ENCODE measurements at regions not wholly inside any gene's neighbourhood (a gene's known extent, or its start where the extent isn't known, plus 50 kb on each side); places are given as distances from the start of the nearest gene placed in this dataset.
"Not testable (repeated sequence)": the region's sequence is repeated elsewhere in the genome, so short reads cannot be mapped to it uniquely, and the experiment has no call there.

DNA sequence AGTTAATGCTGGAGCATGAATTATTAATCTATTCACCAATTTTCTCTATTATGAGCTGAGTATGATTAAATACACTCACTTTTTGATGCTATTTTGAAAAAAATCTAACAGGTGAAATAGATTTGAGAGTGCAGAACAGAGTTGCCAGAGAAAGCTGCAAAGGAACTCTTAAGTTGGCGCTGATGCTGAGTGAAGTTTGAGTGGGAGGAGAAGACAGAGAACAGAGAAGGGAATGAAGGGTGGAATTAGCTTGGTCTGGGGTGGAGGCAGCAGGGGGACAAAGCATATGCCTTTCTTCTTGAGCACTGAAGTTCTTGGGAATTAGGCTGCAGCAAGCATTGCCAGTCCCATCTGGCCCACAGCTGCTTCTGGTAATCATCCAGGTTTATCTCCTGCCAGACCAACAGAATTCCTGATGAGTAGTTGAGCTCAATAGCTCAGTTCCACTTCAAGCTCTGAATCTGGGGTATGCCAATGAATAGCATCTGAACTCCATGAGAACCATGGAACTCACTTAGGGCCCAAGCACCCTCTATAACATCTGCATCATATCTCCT, 290.1 kb downstream of the HINT1 start:
- no peak for DNase-seq (ENCODE audit: low read depth, low spot score)
- Histone ChIP-seq H3K4me3 (ENCODE audit: insufficient read length, low read depth) (no peak overlapping the region), H3K4me1 (ENCODE audit: insufficient read depth, insufficient read length) (no peaks in the 10 kb centered on the region), H3K36me3 (ENCODE audit: insufficient read depth, insufficient read length, low read length) (no peaks in the 10 kb centered on the region), H3K9ac (ENCODE audit: insufficient read length, low read depth) (no peak overlapping the region), H3K27me3 (ENCODE audit: insufficient read depth, insufficient read length) (no peaks in the 10 kb centered on the region), H3K9me3 (ENCODE audit: insufficient read depth, low read length) (no peaks in the 10 kb centered on the region; the same call in 1 of the 2 replicates)
- no peak for TF ChIP-seq ZNF274 (IDR thresholded peaks at IDR 0.05; ENCODE audit: low read depth, low read length)
- TF ChIP-seq SUZ12 (IDR thresholded peaks at IDR 0.05; ENCODE audit: extremely low read depth, insufficient read depth, insufficient read length) = no peak
- no peak for TF ChIP-seq YY1 (IDR thresholded peaks at IDR 0.05; ENCODE audit: insufficient read depth, insufficient read length)

DNA sequence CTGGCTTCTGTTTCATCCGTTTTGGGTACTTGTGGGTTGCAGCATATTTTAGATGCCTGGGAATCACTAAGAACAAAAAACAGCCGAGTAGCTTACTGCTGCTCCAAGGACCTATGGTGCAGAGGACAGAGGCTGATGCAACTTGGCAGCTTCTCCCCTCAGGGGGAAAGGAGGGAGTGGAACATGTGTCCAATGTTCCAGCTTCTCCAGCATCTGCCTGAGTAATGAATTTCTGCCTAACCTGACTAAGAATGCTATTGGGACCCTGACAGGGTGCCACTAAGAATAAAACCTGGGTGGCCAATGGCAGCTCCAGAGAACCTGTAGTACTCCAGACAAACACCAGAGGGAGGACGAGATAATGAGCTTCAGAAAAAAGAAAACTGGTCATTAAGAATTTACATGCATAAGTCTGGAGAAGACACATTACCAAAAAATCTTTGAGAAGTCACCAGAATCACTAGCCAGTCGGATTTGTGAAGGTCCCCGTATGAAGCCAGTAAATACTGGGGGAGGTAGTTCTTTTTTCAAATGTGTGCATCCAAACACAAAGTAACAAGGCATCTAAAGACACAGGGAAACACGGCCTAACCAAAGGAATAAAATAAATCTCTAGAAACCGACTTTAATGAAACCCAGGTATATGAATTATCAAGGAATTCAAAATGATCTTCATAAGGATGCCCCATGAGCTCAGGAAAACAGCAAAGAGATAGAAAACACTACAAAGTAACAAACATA, 293.5 kb downstream of the HINT1 start:
- no peak for TF ChIP-seq ZNF274 (IDR thresholded peaks at IDR 0.05; ENCODE audit: low read depth, low read length)
- TF ChIP-seq YY1 (IDR thresholded peaks at IDR 0.05; ENCODE audit: insufficient read depth, insufficient read length) = no peak
- no peak for TF ChIP-seq SUZ12 (IDR thresholded peaks at IDR 0.05; ENCODE audit: extremely low read depth, insufficient read depth, insufficient read length)
- Histone ChIP-seq H3K4me3 (ENCODE audit: insufficient read length, low read depth) (no peak overlapping the region), H3K9me3 (ENCODE audit: insufficient read depth, low read length) (no peaks in the 10 kb centered on the region), H3K36me3 (ENCODE audit: insufficient read depth, insufficient read length, low read length) (no peaks in the 10 kb centered on the region), H3K27me3 (ENCODE audit: insufficient read depth, insufficient read length) (no peaks in the 10 kb centered on the region), H3K9ac (ENCODE audit: insufficient read length, low read depth) (no peak overlapping the region), H3K4me1 (ENCODE audit: insufficient read depth, insufficient read length) (no peaks in the 10 kb centered on the region)
- peak; percentile 0 for DNase-seq (ENCODE audit: low read depth, low spot score)

DNA sequence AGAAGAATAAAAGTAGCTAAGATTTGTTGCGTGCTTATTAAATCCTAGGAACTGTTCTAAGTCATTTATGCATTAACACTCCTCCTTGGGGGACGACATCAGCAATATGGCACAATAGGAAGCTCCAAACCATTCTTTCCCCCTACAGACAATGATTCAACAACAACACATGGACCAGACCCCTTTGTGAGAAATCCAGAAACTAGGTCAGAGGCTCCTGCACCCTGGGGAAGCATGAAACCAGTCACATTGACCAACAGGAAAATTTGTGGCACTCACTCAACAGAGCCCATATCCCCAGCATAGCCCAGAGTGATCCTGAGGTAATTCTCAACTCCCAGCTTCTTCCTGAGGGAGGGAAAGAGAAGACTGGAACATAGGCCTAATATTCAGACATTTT, 294.4 kb downstream of the HINT1 start:
- Histone ChIP-seq H3K9me3 (ENCODE audit: insufficient read depth, low read length) (no peaks in the 10 kb centered on the region), H3K27me3 (ENCODE audit: insufficient read depth, insufficient read length) (no peaks in the 10 kb centered on the region), H3K9ac (ENCODE audit: insufficient read length, low read depth) (no peak overlapping the region), H3K4me1 (ENCODE audit: insufficient read depth, insufficient read length) (no peaks in the 10 kb centered on the region), H3K4me3 (ENCODE audit: insufficient read length, low read depth) (no peak overlapping the region), H3K36me3 (ENCODE audit: insufficient read depth, insufficient read length, low read length) (no peaks in the 10 kb centered on the region)
- TF ChIP-seq ZNF274 (IDR thresholded peaks at IDR 0.05; ENCODE audit: low read depth, low read length) (no peak), YY1 (IDR thresholded peaks at IDR 0.05; ENCODE audit: insufficient read depth, insufficient read length) (no peak), SUZ12 (IDR thresholded peaks at IDR 0.05; ENCODE audit: extremely low read depth, insufficient read depth, insufficient read length) (no peak)
- DNase-seq (ENCODE audit: low read depth, low spot score) = no peak

DNA sequence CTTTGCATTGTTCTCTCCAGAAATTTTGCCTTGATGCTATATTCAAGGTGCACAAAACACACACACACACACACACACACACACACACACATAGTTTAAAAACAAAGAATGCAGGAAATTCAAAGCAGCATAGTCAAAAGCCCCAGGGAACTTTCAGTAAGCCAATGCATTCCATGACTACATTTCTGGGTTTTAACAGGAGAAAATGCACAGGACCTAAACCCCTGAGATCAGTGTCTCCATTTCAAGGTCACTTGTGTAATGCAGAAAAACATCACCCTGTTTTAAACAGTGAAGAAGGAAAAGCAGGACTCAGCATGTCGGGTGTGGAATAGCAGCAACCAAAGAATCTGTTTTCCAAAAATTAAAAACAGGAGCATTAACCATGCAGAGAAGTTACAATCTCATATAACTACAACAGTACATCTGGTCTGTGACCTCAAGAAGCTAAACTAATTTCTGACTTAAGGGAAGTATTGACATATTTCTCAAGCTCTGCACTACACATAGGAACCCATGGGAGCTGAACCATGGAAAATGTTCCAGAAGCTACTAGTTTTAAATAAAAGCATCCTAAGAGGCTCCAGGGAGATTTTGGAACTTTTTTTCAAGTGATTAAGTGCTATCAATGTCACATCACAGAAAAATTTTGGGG, 296.7 kb downstream of the HINT1 start:
- Histone ChIP-seq H3K27me3 (ENCODE audit: insufficient read depth, insufficient read length) (no peaks in the 10 kb centered on the region), H3K4me1 (ENCODE audit: insufficient read depth, insufficient read length) (no peaks in the 10 kb centered on the region), H3K9ac (ENCODE audit: insufficient read length, low read depth) (no peak overlapping the region), H3K36me3 (ENCODE audit: insufficient read depth, insufficient read length, low read length) (no peaks in the 10 kb centered on the region), H3K4me3 (ENCODE audit: insufficient read length, low read depth) (no peak overlapping the region), H3K9me3 (ENCODE audit: insufficient read depth, low read length) (peaks cover 7% of the 10 kb centered on the region; the same call in 1 of the 2 replicates)
- no peak for TF ChIP-seq ZNF274 (IDR thresholded peaks at IDR 0.05; ENCODE audit: low read depth, low read length)
- no peak for TF ChIP-seq YY1 (IDR thresholded peaks at IDR 0.05; ENCODE audit: insufficient read depth, insufficient read length)
- no peak for TF ChIP-seq SUZ12 (IDR thresholded peaks at IDR 0.05; ENCODE audit: extremely low read depth, insufficient read depth, insufficient read length)
- no peak for DNase-seq (ENCODE audit: low read depth, low spot score)

DNA sequence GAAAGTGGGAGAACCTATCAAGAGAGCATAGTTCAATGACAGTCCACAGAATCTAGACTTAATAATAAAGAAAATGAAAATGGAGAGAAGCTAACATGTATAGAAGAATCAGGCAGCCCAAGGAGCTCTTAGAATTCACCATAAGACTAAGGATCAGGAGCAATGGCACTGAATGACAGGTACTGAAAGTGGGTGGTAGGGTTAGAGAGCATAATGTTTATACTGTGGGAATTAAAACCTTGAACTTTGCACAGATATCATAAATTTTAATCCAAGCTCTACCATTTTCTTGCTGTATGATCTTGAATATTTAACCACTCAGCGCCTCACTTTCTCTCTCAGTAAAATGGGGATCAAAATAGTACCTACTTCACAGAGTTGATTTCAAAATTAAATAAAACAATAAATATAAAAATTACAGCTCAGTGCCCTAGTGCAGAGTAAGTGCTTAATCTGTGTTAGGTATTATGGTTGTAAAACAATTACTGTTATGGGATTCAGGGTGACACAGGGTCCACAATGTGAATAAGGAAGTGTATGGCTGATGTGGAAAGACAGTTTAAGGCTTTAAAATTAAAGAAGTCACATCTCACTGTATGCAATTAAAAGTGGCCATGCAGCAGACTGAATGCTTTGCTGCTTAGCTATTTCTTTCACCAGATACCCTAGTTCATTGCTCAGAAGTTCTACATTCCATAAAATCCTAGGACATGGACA, 319.8 kb downstream of the HINT1 start:
- TF ChIP-seq SUZ12 (IDR thresholded peaks at IDR 0.05; ENCODE audit: extremely low read depth, insufficient read depth, insufficient read length) (no peak), YY1 (IDR thresholded peaks at IDR 0.05; ENCODE audit: insufficient read depth, insufficient read length) (no peak), ZNF274 (IDR thresholded peaks at IDR 0.05; ENCODE audit: low read depth, low read length) (no peak)
- Histone ChIP-seq H3K9me3 (ENCODE audit: insufficient read depth, low read length) (no peaks in the 10 kb centered on the region), H3K27me3 (ENCODE audit: insufficient read depth, insufficient read length) (no peaks in the 10 kb centered on the region), H3K4me3 (ENCODE audit: insufficient read length, low read depth) (no peak overlapping the region), H3K9ac (ENCODE audit: insufficient read length, low read depth) (no peak overlapping the region), H3K4me1 (ENCODE audit: insufficient read depth, insufficient read length) (no peaks in the 10 kb centered on the region), H3K36me3 (ENCODE audit: insufficient read depth, insufficient read length, low read length) (no peaks in the 10 kb centered on the region)
- DNase-seq (ENCODE audit: low read depth, low spot score) = no peak

DNA sequence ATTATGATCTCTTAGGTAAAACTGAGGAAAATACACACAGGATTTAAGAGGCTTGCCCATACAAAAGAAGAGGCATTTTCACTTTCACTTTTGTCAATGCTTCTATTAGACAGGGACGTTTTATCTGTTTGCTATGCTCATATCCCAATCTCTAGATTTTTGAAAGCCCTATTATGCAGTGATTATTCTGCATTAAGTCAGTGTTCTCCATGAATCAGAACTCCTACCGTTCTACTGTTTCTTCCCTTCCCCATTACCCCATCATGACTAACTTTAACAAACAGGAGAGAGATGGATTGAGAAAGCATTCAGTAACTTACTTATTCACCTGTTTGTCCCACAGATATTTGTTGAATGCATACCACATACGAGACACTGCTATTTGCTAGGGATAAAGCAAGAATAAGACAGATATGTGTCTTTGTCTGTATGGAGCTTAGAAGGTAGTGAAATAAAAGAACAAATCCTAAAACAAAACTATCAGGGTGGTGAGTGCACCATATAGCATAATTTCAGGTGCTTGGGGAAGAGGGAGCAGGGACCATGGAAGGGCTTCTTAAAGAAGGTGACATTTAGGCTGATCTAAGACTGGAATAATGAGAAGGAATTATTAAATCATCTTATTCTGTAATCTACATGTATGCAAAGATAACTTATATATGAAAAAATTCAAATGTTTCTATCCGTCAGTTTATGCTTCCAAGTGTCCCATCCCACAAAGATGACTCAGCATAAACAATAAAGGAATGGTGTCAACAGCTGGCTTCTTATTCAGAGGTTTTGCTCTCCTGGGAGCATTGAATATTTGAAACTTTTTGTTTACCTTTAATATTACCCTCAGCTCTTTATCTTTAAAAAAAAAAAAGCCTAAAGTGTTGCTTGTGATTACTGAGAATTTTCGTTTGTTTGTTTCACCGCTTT, 328.1 kb downstream of the HINT1 start:
- no peaks in the 10 kb centered on the region for H3K4me1 ChIP-seq (ENCODE audit: insufficient read depth, insufficient read length)
- H3K9me3 ChIP-seq (ENCODE audit: insufficient read depth, low read length) = no peaks in the 10 kb centered on the region
- no peaks in the 10 kb centered on the region for H3K36me3 ChIP-seq (ENCODE audit: insufficient read depth, insufficient read length, low read length)
- TF ChIP-seq ZNF274 (IDR thresholded peaks at IDR 0.05; ENCODE audit: low read depth, low read length) (no peak), YY1 (IDR thresholded peaks at IDR 0.05; ENCODE audit: insufficient read depth, insufficient read length) (no peak), SUZ12 (IDR thresholded peaks at IDR 0.05; ENCODE audit: extremely low read depth, insufficient read depth, insufficient read length) (no peak)
- no peak overlapping the region for H3K9ac ChIP-seq (ENCODE audit: insufficient read length, low read depth)
- no peaks in the 10 kb centered on the region for H3K27me3 ChIP-seq (ENCODE audit: insufficient read depth, insufficient read length)
- H3K4me3 ChIP-seq (ENCODE audit: insufficient read length, low read depth) = no peak overlapping the region
- DNase-seq (ENCODE audit: low read depth, low spot score) = no peak

DNA sequence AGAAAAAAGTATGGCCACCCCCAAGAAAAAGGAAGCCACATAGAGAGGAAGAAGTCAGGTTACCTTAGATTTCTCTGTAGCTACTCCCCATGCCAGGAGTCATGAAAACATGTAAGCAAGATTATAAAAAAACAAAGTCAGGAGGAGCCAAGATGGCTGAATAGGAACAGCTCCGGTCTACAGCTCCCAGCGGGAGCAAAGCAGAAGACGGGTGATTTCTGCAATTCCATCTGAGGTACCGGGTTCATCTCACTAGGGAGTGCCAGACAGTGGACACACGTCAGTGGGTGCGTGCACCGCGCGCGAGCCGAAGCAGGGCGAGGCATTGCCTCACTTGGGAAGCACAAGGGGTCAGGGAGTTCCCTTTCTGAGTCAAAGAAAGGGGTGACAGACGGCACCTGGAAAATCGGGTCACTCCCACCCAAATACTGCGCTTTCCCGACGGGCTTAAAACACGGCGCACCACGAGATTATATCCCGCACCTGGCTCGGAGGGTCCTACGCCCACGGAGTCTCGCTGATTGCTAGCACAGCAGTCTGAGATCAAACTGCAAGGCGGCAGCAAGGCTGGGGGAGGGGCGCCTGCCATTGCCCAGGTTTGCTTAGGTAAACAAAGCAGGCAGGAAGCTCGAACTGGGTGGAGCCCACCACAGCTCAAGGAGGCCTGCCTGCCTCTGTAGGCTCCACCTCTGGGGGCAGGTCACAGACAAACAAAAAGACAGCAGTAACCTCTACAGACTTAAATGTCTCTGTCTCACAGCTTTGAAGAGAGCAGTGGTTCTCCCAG, 347.3 kb downstream of the HINT1 start:
- not testable (repeated sequence) for H3K4me1 ChIP-seq (ENCODE audit: insufficient read depth, insufficient read length); DNase-seq (ENCODE audit: low read depth, low spot score); H3K27me3 ChIP-seq (ENCODE audit: insufficient read depth, insufficient read length); H3K9ac ChIP-seq (ENCODE audit: insufficient read length, low read depth); H3K36me3 ChIP-seq (ENCODE audit: insufficient read depth, insufficient read length, low read length); H3K4me3 ChIP-seq (ENCODE audit: insufficient read length, low read depth); H3K9me3 ChIP-seq (ENCODE audit: insufficient read depth, low read length)

Measured in NT2/D1 (cell line).